ENCODE measurements at regions not wholly inside any gene's neighbourhood (a gene's known extent, or its start where the extent isn't known, plus 50 kb on each side); places are given as distances from the start of the nearest gene placed in this dataset.
A peak's percentile ranks its signal among the peaks of the same experiment; 100 is the strongest.

GRCh38 chr20:51131811-51132210, 108.9 kb upstream of the KCNG1 start:
- CTCF ChIA-PET, result no interaction called here
- no peak overlapping the region for H3K27ac ChIP-seq (ENCODE audit: low read length)

GRCh38 chr20:51129147-51129776, 106.4 kb upstream of the KCNG1 start:
- no peaks in the 10 kb centered on the region for H3K27me3 ChIP-seq (ENCODE audit: low read length)
- no peak overlapping the region for H3K4me3 ChIP-seq (ENCODE audit: low read length)
- H3K79me2 ChIP-seq (ENCODE audit: low read length), result no peaks in the 10 kb centered on the region
- intact Hi-C loops (cut with micrococcal nuclease), result loop anchor here (10.0 kb wide), 1 partner anchor 104 kb away; the partner anchor contains the start of gene KCNG1
- peak overlapping the region; percentile 54 for H2AFZ ChIP-seq (ENCODE audit: low read length)
- ATAC-seq (no peak), DNase-seq (peak; percentile 15)
- BruUV-seq (replicated peaks), result no TSS peak
- ChIA-PET POLR2A (ENCODE audit: unreplicated experiment) (interaction anchor here (0.5 kb wide), 2 partner anchors 95 to 185 kb away, joined by 3 to 5 read pairs; no protein-coding TSS in a partner anchor), CTCF (no interaction called here)
- H3K4me1 ChIP-seq (ENCODE audit: insufficient read depth, low read length), result peaks cover 43% of the 10 kb centered on the region
- no peaks in the 10 kb centered on the region for H3K9me3 ChIP-seq (ENCODE audit: low read length)
- no peak for TF ChIP-seq EZH2phosphoT487 (IDR thresholded peaks at IDR 0.05; ENCODE audit: borderline replicate concordance, low read length)
- no peak for TF ChIP-seq CTCF (conservative IDR thresholded peaks at IDR 0.05; ENCODE audit: low read depth, low read length)
- no peak for TF ChIP-seq EZH2 (IDR thresholded peaks at IDR 0.05; ENCODE audit: low read length, unreplicated experiment)
- peak overlapping the region; percentile 14; the same call in 1 of the 2 replicates for H3K27ac ChIP-seq (ENCODE audit: low read length)
- no peaks in the 10 kb centered on the region for H4K20me1 ChIP-seq (ENCODE audit: low read length)
- no peak overlapping the region for H3K9ac ChIP-seq (ENCODE audit: low read length)
- no peaks in the 10 kb centered on the region for H3F3A ChIP-seq (ENCODE audit: low read length, unreplicated experiment)
- peak overlapping the region; percentile 36 for H3K4me2 ChIP-seq (ENCODE audit: low read length)
- H3K36me3 ChIP-seq (ENCODE audit: low read depth, low read length), result no peaks in the 10 kb centered on the region
- H3K9me2 ChIP-seq (replicated peaks; ENCODE audit: low read length), result no peaks in the 10 kb centered on the region

More at GRCh38 chr20:51131811-51132210, 108.9 kb upstream of the KCNG1 start:
- TF ChIP-seq EZH2 (IDR thresholded peaks at IDR 0.05; ENCODE audit: low read length, unreplicated experiment) (no peak), EZH2phosphoT487 (IDR thresholded peaks at IDR 0.05; ENCODE audit: borderline replicate concordance, low read length) (no peak), CTCF (conservative IDR thresholded peaks at IDR 0.05; ENCODE audit: low read depth, low read length) (no peak)
- POLR2A ChIA-PET (ENCODE audit: unreplicated experiment), result interaction anchor here (0.7 kb wide), 1 partner anchor 89 kb away, joined by 3 read pairs; no protein-coding TSS in a partner anchor
- ATAC-seq (no peak), DNase-seq (no peak)
- intact Hi-C loops (cut with micrococcal nuclease), result no loop called here
- Histone ChIP-seq H3K79me2 (ENCODE audit: low read length) (no peaks in the 10 kb centered on the region), H3K9me3 (ENCODE audit: low read length) (no peaks in the 10 kb centered on the region), H3K36me3 (ENCODE audit: low read depth, low read length) (no peaks in the 10 kb centered on the region), H3K4me2 (ENCODE audit: low read length) (no peak overlapping the region), H4K20me1 (ENCODE audit: low read length) (no peaks in the 10 kb centered on the region), H3K27me3 (ENCODE audit: low read length) (no peaks in the 10 kb centered on the region), H3K4me3 (ENCODE audit: low read length) (no peak overlapping the region), H3K9me2 (replicated peaks; ENCODE audit: low read length) (no peaks in the 10 kb centered on the region), H3F3A (ENCODE audit: low read length, unreplicated experiment) (no peaks in the 10 kb centered on the region), H2AFZ (ENCODE audit: low read length) (no peak overlapping the region), H3K9ac (ENCODE audit: low read length) (no peak overlapping the region), H3K4me1 (ENCODE audit: insufficient read depth, low read length) (peaks cover 36% of the 10 kb centered on the region)
- BruUV-seq (replicated peaks), result no TSS peak

GRCh38 chr20:51128198-51128597, 105.3 kb upstream of the KCNG1 start:
- peak overlapping the region; percentile 36 for H3K4me2 ChIP-seq (ENCODE audit: low read length)
- POLR2A ChIA-PET (ENCODE audit: unreplicated experiment), result interaction anchor here (0.5 to 0.6 kb wide), 4 partner anchors 94 to 873 kb away, joined by 3 to 10 read pairs (median 4); no protein-coding TSS in a partner anchor

More at GRCh38 chr20:51128198-51128597, 105.3 kb upstream of the KCNG1 start:
- DNase-seq (peak; percentile 95), ATAC-seq (peak; percentile 86)
- Histone ChIP-seq H3K9me2 (replicated peaks; ENCODE audit: low read length) (no peaks in the 10 kb centered on the region), H3K79me2 (ENCODE audit: low read length) (no peaks in the 10 kb centered on the region), H3K27ac (ENCODE audit: low read length) (peak overlapping the region; percentile 40), H4K20me1 (ENCODE audit: low read length) (no peaks in the 10 kb centered on the region), H3K9ac (ENCODE audit: low read length) (no peak overlapping the region), H3K4me1 (ENCODE audit: insufficient read depth, low read length) (peaks cover 45% of the 10 kb centered on the region), H3K27me3 (ENCODE audit: low read length) (no peaks in the 10 kb centered on the region), H3K9me3 (ENCODE audit: low read length) (no peaks in the 10 kb centered on the region), H3K4me3 (ENCODE audit: low read length) (no peak overlapping the region), H2AFZ (ENCODE audit: low read length) (0 out of 2 replicates have a peak overlapping the region, but pooled peaks have one; percentile 1), H3F3A (ENCODE audit: low read length, unreplicated experiment) (no peaks in the 10 kb centered on the region), H3K36me3 (ENCODE audit: low read depth, low read length) (no peaks in the 10 kb centered on the region)
- intact Hi-C loops (cut with micrococcal nuclease), result loop anchor here (10.0 kb wide), 1 partner anchor 103 kb away; the partner anchor contains the start of gene KCNG1
- CTCF ChIA-PET, result interaction anchor here (1.3 kb wide), 1 partner anchor 179 kb away, joined by 3 read pairs; no protein-coding TSS in a partner anchor
- BruUV-seq (replicated peaks), result no TSS peak
- TF ChIP-seq EZH2 (IDR thresholded peaks at IDR 0.05; ENCODE audit: low read length, unreplicated experiment) (no peak), CTCF (conservative IDR thresholded peaks at IDR 0.05; ENCODE audit: low read depth, low read length) (no peak), EZH2phosphoT487 (IDR thresholded peaks at IDR 0.05; ENCODE audit: borderline replicate concordance, low read length) (no peak)

All from PC-3 (cell line).